ENCODE measurements at regions not wholly inside any gene's neighbourhood (a gene's known extent, or its start where the extent isn't known, plus 50 kb on each side); places are given as distances from the start of the nearest gene placed in this dataset.
"Not testable (repeated sequence)": the region's sequence is repeated elsewhere in the genome, so short reads cannot be mapped to it uniquely, and the experiment has no call there.

DNA sequence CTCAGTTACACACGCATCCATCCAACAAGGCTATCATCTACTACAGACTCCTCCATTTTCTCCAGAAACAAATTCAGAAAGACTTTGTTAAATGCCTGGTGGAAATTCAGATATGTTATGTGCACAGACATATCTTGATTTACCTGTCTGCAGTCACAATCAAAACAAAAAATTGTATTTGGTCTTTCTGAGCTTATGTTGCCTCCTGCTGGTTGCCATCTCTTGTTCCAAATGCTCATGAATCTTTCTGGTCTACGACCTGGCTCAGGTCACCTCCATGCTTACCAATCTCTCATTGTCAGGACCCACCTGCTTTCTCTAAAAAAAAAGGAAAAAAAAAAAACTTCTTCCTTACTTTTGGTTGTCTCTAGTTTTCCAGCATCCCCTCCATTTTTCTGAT, 169.2 kb upstream of the PLXNC1 start:
- DNase-seq: peak; percentile 72

DNA sequence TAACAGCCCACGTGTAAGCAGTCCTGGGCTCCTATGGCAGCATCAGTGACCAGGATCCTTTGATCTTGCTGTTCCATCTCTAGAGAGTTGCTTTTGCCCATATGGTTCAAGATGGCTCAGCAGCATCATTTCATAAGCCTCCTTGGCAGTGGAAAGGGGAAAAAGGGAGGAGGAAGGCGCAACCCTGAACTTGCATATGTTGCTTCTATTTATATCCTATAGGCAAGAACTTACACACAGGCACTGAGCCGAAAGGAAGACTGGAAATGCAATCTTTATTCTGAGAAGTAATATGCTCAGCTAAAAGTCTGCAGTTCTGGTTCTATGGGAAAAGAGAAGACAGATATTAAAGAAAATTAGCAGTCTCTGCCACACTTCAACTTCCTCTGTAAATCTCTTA, 167.7 kb upstream of the PLXNC1 start:
- DNase-seq: no peak

DNA sequence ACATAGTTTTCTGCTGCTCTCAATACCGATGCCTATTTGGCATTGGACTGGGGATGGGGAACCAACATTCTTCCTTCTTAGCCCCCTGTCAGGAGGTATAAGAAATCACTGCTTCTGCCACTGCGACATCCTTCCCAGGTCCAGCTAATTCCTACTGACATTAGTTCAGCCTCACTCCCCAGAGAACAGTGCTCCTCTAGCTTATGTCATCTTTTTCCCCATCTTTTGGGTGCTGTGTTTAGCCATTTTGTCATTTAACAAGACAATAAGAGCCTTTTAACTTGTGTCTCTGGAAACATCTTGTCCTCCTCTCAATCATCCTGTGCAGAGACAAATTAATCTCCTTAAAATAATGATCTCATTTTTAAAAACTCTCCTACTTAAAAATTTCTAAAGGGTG, 167.0 kb upstream of the PLXNC1 start:
- DNase-seq: no peak

DNA sequence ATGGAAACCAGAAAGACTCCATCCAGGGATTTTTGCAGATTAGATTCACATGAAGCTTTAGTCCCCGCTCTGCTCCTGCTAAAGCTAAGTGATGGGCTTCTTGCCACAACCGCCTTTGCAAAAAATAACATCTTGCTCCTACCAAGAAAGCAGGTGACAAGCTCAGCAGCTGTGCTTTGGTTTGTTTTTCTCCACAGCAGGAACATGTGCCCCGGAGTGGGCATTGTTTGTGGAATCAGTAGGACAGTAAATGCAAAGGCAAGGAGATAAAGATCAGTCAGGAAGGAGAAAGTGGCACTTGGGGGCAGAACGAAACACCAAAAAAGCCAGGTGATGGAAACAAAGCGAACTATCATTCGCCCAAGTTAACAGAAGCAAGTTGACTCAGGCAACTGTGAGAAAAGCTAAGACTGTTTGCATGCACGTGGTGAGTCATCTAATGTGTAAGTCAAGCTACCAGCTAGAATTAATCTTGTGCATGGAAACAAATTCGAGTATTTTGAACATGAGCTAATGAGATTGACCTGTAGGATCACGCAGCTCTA, 165.5 kb upstream of the PLXNC1 start:
- DNase-seq: peak; percentile 46

DNA sequence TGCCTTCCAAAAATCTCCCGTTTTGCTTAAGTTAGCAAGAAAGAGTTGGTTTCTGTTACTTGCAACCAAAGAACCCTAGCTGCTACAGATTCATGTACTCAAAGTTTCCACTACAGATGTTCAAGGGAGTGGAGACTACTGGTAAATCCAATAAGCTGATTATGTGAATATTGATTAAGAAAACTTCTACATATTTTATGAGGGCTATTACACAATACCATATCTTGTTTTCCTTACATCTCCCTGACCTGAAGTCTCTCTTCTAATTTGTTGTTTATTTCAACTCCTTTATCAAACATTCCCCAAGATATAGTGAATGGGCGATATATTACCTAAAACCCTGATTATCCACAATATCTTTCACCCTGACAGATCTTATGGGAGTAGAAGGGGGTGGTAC, 164.4 kb upstream of the PLXNC1 start:
- DNase-seq: no peak

DNA sequence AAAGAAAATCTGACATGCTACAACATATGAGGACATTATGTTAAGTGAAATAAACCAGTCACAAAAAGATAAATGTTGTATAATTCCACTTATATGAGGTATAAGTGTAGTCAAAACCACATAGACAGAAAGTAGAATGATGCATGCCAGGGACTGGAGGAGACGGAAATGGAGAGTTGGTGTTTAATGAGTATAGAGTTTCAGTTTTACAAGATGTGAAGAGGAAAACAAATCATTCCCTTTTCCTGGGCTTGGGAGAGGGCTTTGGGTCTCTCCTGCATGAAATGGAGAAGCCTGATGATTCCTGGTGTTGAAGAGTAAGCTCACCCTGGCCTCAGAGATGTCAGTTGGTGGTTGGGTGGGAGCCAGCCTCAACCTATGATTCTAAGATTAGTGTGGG, 158.4 kb upstream of the PLXNC1 start:
- DNase-seq: no peak

DNA sequence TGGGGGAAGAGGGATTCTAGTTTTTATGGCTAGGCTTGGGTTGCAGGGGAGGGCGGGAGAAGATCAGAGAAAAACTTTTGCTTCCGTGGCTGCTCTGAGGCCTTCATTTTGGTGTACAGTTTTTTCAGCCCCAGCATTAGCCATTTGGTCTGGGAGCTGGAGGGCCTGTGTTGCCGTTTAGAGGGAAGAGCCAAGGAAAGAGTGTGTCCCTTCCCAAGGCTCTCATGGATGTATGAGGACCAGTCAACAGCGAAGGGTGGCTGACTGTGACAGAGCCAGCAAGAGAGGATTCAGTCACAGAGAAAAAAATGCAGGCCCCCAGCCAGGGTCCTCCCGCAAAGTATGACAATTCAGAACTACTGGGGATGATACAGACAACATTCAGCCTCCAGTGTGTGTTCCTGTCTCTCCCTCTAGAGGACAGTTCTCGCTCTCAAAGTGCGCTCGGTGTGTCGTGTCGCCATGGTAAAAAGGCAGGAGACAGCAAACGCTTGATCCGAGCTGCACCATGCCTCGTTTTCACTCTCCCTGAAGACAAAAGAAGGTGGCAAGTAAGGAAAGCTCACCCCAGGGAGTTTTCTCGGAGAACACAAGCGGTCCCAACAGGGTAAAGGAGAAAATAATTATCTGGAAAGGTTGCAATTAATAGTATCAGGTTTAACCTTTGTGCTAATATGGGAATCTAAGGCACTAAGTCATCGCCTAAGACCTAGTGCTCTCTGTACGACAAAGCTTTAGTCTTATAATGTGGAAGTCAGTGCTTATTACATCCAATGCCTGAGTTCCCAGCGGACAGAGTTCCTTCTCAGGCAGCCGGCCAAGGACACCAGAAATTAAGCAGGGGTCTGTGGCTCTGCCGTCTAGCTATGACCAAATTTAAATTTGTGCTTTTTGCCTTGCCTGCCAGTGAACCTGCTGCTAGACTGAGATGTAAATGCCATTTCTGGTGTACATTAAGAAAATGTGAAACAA, 157.3 kb upstream of the PLXNC1 start:
- peak; percentile 47 for DNase-seq

DNA sequence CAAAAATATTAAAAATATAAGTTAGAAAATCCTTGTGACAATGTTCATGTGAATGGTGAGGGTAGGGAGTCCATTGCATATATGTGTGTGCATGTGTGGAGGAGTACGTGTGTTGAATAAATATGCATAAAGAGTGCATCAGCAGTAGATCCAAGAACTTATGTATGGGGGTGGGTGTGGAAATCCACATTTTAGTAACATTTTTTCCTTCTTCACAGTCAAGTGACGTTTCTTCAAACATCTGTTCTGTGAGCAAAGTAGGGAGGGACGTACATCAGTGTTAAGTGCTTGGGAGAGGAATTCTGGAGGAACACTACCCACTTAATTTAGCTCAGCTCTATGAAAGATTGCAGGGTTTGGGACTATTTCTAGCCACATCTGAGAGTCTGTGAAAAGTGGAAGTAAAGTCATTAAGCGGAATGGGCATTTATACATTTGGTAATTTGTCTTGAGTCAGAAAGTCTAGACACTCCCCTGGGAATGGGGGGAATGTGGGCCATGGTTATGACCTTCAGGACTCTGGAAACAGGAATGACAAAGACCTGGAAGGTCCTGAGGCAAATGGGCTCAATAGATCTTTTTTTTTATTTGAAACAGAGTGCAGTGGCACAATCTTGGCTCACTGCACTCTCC, 156.4 kb upstream of the PLXNC1 start:
- DNase-seq: no peak

DNA sequence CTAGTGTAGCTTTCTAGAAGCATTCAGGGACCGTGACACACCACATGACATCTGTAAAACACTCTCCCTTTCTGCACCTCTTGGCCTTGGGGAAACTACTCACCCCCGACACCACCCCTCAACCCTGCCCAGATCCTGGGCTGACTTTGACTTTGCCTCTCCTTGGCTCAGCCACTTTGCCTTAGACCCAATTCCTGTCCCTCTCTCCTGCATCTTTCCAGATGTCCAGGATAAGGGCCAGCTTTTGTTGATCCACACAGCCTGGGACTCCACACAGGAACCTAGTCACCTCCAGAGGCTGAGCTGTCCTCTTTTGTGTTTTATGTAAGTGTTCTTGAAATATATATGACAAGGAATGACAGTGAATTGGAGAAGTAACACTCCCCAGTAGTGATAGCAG, 153.7 kb upstream of the PLXNC1 start:
- DNase-seq: no peak

DNA sequence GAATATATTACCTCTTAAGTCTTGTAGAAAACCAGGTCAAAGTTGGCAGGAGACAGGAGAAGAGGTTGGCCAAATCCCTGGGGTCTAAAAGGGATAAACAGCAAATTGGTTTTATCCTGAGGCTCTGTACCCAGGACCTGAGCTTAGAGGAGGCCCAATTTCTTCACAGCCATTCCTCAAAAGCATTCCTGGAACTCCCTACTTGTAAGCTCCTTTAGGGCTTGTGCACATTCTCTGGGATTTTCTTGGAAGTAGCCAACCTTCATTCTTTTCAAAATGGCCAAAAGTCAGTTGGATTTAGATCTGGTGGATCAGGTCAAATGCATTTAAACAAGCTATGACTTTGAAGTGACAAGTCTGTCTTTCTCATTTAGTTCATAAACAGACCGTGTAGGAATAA, 152.1 kb upstream of the PLXNC1 start:
- DNase-seq: no peak

DNA sequence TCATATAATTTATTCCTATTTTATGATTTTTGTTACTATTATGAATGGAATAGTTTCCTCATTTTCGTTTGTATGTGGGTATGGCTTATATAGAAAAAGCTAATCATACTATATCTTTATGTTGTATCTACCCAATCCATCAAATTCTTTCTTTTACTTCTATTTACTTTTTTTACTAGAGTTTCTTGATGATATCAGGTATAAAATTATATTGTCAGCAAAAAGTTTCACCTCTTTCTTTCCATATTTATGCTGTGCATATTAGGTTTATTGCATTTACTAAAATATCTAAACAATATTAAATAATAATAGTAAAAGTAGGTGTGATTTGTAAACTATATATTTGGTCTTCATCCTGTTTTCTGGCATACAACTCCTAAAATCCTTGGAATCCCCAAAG, 146.7 kb upstream of the PLXNC1 start:
- DNase-seq: no peak

DNA sequence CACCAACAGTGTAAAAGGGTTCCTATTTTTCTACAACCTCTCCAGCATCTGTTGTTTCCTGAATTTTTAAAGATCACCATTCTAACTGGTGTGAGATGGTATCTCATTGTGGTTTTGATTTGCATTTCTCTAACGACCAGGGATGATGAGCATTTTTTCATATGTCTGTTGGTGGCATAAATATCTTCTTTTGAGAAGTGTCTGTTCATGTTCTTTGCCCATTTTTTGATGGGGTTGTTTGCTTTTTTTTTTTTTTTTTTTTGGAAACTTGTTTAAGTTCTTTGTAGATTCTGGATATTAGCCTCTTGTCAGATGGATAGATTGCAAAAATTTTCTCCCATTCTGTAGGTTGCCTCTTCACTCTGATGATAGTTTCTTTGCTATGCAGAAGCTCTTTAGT, 145.5 kb upstream of the PLXNC1 start:
- not testable (repeated sequence) for DNase-seq

DNA sequence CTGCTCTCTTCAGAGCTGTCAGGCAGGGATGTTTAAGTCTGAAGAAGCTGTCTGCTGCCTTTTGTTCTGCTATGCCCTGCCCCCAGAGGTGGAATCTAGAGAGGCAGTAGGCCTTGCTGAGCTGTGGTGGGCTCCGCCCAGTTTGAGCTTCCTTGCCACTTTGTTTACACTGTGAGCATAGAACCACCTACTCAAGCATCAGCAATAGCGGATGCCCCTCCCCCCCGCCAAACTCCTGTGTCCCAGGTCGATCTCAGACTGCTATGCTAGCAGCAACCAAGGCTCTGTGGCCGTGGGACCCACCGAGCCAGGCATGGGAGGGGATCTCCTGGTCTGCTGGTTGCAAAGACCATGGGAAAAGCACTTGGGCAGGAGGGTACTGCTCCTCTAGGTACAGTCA, 140.5 kb upstream of the PLXNC1 start:
- not testable (repeated sequence) for DNase-seq

DNA sequence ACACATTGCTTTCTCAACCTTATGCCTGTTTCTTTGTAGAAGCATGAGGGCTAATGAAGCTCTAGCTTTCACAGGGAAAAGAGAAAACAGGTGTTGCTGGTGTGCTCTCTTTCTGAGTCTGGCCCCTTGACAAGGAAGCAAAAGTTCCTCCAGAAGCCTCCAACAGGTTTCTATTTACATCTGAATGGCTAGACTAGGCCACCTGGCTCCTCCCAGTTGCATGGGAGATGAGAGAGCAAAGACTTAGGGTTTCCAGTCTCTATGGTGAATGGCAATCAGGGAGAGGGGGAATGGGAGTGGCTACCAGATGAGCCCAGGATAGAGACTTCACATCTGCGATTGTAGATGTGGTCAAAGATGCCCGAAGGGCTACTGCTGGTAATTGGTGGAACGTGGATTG, 138.1 kb upstream of the PLXNC1 start:
- DNase-seq: no peak

DNA sequence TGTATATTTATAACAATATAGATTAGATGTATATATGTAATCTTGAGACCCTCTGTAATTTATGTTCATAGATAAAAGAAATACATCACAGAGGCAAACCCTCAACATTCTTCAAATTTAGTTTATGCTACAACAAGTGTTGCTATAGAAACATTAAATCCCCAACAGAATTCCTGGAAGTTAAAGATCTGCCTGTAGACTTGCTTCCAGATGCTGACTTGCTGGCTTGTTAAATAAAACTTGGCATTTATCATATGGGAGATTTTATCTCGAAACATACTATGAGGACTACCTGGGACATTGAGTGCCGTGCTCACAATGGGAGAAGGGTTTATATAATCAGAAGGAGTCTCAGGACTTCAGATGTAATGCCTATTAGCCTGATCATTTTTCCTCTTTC, 136.3 kb upstream of the PLXNC1 start:
- DNase-seq: no peak

DNA sequence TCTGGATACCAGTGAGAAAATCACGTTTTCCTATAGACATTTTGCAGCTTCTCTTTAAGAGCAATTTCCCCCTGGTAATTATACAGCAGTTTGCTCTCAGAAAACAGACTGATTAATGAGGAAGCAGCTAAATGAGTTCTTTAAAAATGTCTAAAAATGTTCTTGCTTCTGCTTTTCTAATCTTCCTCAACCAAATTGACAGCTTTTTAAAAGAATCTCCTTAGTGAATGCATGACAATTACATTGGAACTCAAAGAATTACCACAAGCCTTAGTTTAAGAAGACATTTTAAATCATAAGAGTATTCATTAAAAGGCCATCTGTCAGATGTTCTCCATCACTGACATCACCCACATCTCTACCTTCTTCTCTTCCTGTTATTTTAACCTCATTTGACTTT, 135.8 kb upstream of the PLXNC1 start:
- no peak for DNase-seq

DNA sequence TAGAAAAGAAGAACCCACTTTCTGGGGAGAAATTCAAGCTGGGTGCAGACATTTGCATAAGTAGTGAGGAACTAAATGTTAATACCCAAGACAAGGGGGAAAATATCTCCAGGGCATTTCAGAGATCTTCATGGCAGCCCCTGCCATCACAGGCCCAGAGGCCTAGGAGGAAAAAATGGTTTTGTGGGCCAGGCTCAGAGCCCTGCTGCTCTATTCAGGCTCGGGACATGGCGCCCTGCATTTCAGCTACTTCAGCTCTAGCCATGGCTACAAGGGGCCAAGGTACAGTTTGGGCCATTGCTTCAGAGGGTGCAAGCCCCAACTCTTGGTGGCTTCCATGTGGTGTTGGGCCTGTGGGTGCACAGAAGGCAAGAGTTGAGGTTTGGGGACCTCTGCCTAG, 131.1 kb upstream of the PLXNC1 start:
- not testable (repeated sequence) for DNase-seq

DNA sequence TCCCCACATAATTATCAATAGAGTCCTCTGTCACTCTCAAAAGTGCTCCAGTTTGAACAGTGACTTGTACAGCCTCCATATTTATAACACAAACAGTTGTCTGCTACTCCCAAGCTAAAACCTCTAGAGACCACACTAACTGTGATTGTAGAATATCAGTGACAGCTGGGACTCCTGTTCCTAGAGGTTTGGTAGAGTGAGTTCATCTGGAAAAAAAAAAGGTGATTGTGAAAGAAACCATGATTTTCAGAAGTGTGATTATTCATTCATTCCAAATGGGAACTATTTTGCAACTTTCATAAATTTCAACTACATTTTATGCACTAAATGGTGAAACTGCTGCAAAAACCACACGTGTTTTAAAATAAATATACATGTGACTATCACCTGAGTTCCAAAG, 128.0 kb upstream of the PLXNC1 start:
- no peak for DNase-seq

DNA sequence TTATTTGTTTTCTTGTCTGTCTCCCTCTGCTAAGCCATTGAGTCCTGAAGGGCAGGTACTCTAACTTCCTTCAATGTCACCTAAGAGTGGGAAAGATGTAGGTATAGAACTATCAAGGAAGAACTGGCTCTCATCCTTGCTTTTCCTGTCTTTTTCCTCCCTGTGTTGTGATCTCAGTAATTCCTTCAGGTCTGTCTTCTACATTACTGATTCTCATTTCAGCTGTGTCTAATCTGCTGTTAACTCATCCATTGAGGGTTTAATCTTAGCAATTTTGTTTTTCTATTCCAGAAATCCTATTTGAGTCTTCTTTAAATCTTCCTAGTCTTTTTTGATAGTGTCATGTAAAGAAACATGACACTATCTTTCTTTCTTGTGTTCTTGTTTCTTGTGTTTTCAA, 124.5 kb upstream of the PLXNC1 start:
- no peak for DNase-seq

DNA sequence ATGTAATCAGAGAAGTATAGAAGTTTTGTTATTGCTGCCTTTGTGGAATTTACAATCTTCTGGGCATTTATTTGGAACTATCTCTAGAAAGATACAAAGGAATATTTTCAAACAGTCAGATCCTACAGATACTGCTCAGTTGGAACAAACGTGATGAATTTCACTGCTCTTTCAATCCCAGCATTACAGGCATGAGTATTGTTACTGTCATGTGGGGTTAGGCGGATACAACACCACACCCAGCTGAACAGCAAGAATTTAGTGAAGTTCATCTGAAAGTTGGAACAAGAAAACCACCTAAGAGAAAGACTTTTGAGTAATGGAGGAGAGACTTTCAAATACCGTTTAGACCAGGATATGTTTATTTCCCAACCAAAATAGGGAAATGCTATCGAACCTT, 123.3 kb upstream of the PLXNC1 start:
- no peak for DNase-seq

DNA sequence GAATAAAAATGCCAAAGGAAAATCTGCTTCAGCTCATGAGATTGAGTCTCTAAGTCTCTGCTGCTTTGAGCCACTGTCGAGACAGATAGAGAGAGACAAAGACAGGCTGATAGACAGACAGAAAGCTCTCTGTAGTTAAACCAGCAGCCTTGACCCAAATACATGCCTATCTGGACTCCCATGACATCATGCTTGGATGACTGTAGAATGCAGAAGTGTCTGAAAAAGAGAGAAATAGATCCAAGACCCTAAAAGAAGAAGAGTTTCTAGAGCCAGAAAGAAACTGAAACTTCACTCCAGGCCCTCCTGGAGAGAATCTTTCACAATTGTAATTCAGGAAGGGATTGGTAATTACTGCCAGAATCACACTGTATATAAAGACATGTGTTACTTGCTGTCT, 122.6 kb upstream of the PLXNC1 start:
- DNase-seq: no peak

DNA sequence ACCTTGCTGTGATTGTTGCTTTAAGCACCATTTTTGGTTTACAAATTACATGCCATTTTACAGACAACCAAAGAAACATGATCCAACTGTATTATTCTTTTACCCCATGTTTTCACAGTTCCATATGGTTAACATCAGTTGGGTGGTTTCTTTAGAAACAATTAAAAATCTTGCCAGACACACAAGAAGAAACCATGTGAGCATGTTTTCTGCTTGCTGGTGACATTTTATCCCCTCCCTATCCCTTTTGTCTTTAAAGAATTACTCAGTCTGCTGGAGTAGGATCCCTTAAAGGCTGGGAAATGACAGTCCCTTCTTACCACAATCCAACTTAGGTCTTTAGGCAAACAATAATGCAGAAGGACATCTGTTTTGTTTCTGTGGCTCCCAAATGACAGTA, 121.8 kb upstream of the PLXNC1 start:
- no peak for DNase-seq

DNA sequence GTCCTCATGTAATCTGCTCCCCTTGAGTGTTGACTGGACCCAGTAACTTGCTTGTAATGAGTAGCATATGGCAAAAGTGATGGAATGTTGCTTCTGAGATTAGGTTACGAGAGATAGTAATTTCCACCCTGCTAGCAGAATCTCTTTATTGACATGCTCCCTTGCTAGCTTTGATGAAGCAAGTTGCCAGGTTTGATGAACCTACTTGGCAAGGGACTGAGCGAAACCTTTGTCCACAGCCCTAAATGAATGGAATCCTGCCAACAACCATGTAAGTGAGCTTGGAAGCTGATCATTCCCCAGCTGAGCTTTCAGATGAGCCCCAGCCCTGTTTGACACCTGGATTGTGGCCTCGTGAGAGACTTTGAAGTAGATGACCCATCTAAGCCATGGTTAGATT, 120.8 kb upstream of the PLXNC1 start:
- DNase-seq: no peak

DNA sequence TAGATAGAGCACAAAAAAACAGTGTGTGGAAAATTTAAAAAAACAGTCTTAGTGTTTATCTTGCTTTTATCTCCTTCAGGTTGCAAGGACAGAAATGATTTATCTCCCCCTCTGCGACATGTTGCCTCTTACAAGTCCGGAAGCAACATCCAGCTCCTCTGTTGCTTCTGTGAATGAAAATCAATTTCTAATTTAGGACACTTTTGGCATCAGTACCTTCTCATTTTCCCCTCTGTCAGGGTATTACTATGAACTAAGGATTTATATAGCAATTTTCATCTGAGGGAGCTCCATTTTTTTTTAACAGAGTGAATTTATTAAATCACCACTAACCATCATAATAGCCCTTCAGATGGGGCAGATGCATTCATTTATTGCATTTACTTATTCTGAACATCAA, 116.6 kb upstream of the PLXNC1 start:
- DNase-seq: no peak
